Ishikawa (cell line): ENCODE measurements at regions not wholly inside any gene's neighbourhood (a gene's known extent, or its start where the extent isn't known, plus 50 kb on each side); places are given as distances from the start of the nearest gene placed in this dataset.

Experiments
- CEBPB ChIP-seq: IDR thresholded peaks from 2 replicates; pipeline ENCODE4 v1.6.1; 2012
- CREB1 ChIP-seq: IDR thresholded peaks from 2 replicates; pipeline ENCODE4 v1.6.1; 2012; ENCODE audit warnings: low read depth
- EGR1 ChIP-seq: IDR thresholded peaks from 2 replicates; pipeline ENCODE4 v1.6.1; 2012
- EP300 ChIP-seq: IDR thresholded peaks from 2 replicates; pipeline ENCODE4 v1.6.1; 2012; ENCODE audit warnings: borderline replicate concordance
- FOXM1 ChIP-seq: IDR thresholded peaks from 2 replicates; pipeline ENCODE4 v1.6.1; 2012; ENCODE audit warnings: low read depth, borderline replicate concordance
- NFIC ChIP-seq: IDR thresholded peaks from 2 replicates; pipeline ENCODE4 v1.6.1; 2012
- RAD21 ChIP-seq: IDR thresholded peaks from 2 replicates; pipeline ENCODE4 v1.6.1; 2012; ENCODE audit warnings: low read depth
- TAF1 ChIP-seq: IDR thresholded peaks from 2 replicates; pipeline ENCODE4 v1.6.1; 2012; ENCODE audit warnings: low read depth, mild to moderate bottlenecking
- TCF12 ChIP-seq: IDR thresholded peaks from 2 replicates; pipeline ENCODE4 v1.6.1; 2012; ENCODE audit warnings: low read depth
- TEAD4 ChIP-seq: IDR thresholded peaks from 2 replicates; pipeline ENCODE4 v1.6.1; 2012
- YY1 ChIP-seq: IDR thresholded peaks from 2 replicates; pipeline ENCODE4 v1.6.1; 2012; ENCODE audit warnings: low read depth
- ZBTB7A ChIP-seq: IDR thresholded peaks from 2 replicates; pipeline ENCODE4 v1.6.1; 2012; ENCODE audit warnings: low read depth
- TF ChIP-seq, protein P1 (sequence below): IDR thresholded peaks from 2 replicates; pipeline ENCODE4 v1.6.1; 2012
- TF ChIP-seq, protein P2 (sequence below): IDR thresholded peaks from 2 replicates; pipeline ENCODE4 v1.6.1; 2012
- TF ChIP-seq, protein P3 (sequence below): IDR thresholded peaks from 2 replicates; pipeline ENCODE4 v1.6.1; 2012; ENCODE audit warnings: low read depth, mild to moderate bottlenecking

GRCh38 chr4:128528793-128529553, 241.4 kb upstream of the PGRMC2 start:
- TF ChIP-seq, protein P1, sequence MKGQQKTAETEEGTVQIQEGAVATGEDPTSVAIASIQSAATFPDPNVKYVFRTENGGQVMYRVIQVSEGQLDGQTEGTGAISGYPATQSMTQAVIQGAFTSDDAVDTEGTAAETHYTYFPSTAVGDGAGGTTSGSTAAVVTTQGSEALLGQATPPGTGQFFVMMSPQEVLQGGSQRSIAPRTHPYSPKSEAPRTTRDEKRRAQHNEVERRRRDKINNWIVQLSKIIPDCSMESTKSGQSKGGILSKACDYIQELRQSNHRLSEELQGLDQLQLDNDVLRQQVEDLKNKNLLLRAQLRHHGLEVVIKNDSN: no peak
- TF ChIP-seq RAD21: no peak
- TF ChIP-seq TAF1: no peak
- TF ChIP-seq ZBTB7A: no peak
- no peak for TF ChIP-seq CEBPB
- TF ChIP-seq, protein P2, sequence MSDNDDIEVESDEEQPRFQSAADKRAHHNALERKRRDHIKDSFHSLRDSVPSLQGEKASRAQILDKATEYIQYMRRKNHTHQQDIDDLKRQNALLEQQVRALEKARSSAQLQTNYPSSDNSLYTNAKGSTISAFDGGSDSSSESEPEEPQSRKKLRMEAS: no peak
- TF ChIP-seq, protein P3, sequence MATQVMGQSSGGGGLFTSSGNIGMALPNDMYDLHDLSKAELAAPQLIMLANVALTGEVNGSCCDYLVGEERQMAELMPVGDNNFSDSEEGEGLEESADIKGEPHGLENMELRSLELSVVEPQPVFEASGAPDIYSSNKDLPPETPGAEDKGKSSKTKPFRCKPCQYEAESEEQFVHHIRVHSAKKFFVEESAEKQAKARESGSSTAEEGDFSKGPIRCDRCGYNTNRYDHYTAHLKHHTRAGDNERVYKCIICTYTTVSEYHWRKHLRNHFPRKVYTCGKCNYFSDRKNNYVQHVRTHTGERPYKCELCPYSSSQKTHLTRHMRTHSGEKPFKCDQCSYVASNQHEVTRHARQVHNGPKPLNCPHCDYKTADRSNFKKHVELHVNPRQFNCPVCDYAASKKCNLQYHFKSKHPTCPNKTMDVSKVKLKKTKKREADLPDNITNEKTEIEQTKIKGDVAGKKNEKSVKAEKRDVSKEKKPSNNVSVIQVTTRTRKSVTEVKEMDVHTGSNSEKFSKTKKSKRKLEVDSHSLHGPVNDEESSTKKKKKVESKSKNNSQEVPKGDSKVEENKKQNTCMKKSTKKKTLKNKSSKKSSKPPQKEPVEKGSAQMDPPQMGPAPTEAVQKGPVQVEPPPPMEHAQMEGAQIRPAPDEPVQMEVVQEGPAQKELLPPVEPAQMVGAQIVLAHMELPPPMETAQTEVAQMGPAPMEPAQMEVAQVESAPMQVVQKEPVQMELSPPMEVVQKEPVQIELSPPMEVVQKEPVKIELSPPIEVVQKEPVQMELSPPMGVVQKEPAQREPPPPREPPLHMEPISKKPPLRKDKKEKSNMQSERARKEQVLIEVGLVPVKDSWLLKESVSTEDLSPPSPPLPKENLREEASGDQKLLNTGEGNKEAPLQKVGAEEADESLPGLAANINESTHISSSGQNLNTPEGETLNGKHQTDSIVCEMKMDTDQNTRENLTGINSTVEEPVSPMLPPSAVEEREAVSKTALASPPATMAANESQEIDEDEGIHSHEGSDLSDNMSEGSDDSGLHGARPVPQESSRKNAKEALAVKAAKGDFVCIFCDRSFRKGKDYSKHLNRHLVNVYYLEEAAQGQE: no peak
- TF ChIP-seq FOXM1: peak; percentile 61; the same call in 1 of the 2 replicates
- peak; percentile 37; the same call in 1 of the 2 replicates for TF ChIP-seq YY1
- TF ChIP-seq TCF12: peak; percentile 66
- TF ChIP-seq EGR1: no peak
- TF ChIP-seq TEAD4: peak; percentile 98
- peak; percentile 43 for TF ChIP-seq NFIC
- peak; percentile 82 for TF ChIP-seq EP300
- no peak for TF ChIP-seq CREB1

DNA sequence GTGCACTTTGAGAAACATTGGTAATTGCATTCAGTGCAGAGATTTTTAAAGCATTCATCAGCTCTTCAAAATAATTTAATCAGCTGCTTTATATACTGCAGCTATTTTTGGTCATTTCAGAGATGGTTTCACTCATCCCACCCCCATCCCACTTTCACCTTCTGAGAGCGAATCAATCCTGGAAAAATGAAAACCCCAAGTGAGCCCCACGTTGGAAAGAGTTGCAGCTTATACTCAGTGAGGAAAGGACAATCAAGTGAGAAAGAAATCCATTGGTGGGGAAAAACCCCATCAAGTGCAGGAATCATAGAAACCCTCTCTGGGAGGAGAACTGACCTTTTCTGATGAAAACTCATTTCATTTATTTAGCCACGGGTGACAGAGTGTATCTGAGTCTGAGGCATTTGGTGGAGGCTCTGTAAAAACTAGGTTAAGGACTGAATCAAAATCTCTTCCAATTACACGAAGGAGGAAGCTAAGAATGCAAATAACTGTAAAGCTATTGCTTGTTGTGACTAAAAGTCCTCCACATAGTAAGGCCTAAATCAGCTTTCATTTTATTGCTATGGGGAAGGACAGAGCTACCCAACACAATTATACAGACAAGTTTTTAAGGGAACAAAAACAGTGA, 240.4 kb upstream of the PGRMC2 start:
- TF ChIP-seq, protein P3: no peak
- TF ChIP-seq TEAD4 (no peak), ZBTB7A (no peak)

GRCh38 chr4:128527351-128527750, 239.7 kb upstream of the PGRMC2 start:
- TF ChIP-seq FOXM1 (no peak), TAF1 (no peak), CEBPB (no peak), YY1 (no peak), EGR1 (no peak), TEAD4 (no peak), RAD21 (no peak), EP300 (no peak), TCF12 (no peak), CREB1 (no peak), NFIC (no peak)
- TF ChIP-seq, protein P3: no peak
- TF ChIP-seq, protein P1: no peak

DNA sequence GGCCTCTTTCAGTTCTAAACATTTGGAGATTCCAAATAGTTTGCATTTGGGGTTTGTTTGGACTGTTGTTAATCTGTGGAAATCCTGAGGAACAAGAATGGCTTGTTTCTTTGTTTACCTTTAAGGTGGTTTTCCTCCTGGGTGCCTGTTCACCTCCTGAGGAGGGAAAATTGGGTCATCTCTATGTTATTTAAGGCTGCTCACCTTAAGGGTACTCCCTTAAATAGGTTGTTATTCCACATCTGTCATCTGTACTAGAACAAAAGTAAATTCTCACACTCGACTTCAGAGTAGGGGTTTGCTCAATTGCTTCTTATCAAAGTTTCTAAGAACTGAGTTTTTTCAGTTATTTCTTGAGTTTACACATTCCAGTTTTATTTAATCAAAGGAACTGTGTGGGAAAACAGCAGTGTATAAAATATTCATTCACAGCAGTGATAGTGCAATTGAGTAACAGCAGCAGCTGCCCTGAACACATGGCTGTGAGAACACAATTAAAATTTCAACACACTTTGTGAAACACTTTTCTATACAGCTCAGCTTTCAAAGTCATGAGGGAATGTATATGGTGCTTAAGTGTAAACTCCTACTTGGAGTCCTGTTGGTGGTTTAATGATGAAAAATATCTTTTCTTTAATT, 238.5 kb upstream of the PGRMC2 start:
- TF ChIP-seq CEBPB: 0 out of 2 replicates have a peak, but pooled peaks have one; percentile 20
- TF ChIP-seq ZBTB7A: no peak
- no peak for TF ChIP-seq NFIC
- TF ChIP-seq, protein P1: no peak
- peak; percentile 44; the same call in 1 of the 2 replicates for TF ChIP-seq EP300
- TF ChIP-seq, protein P3: no peak
- TF ChIP-seq EGR1: no peak
- TF ChIP-seq, protein P2: no peak
- 0 out of 2 replicates have a peak, but pooled peaks have one; percentile 35 for TF ChIP-seq TEAD4
- no peak for TF ChIP-seq YY1
- TF ChIP-seq CREB1: no peak
- peak; percentile 53; the same call in 1 of the 2 replicates for TF ChIP-seq TCF12
- TF ChIP-seq RAD21: no peak
- TF ChIP-seq FOXM1: peak; percentile 15; the same call in 1 of the 2 replicates
- no peak for TF ChIP-seq TAF1
